GM13976 (cell line): ENCODE measurements at regions not wholly inside any gene's neighbourhood (a gene's known extent, or its start where the extent isn't known, plus 50 kb on each side); places are given as distances from the start of the nearest gene placed in this dataset.

Source experiments
- DNase-seq: peaks from one replicate; pipeline ENCODE4 v3.0.0; 2012; ENCODE audit warnings: low spot score
- CTCF ChIP-seq: IDR thresholded peaks from 2 replicates; pipeline ENCODE4 v1.5.1; 2012; ENCODE audit warnings: borderline replicate concordance, mild to moderate bottlenecking; ENCODE audit not compliant: insufficient read depth; ENCODE audit errors: extremely low read depth, missing control alignments, control extremely low read depth
- in situ Hi-C: fragments of 300-500 bp; cut with MboI; formaldehyde crosslinking; loops from one replicate; pipeline ENCODE4 v1.12.0; 2022; ENCODE audit warnings: low sequenced_read_pairs, mixed read lengths, inconsistent platforms; ENCODE audit not compliant: unreplicated experiment

DNA sequence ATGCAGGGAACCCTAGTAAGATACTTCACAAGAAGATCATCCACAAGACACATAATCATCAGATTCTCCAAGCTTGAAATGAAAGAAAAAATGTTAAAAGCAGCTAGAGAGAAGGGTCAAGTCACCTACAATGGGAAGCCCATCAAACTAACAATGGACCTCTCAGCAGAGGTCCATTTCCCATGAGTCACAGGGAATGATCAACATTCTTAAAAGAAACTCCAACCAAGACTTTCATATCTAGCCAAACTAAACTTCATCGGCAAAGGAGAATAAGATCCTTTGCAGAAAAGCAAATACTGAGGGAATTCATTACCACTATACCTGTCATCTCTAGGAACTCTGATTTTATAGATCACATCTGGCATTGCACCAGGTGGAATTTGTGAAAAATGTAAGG is 52.9 kb upstream of the SPATA31E1 start:
- no peak for DNase-seq
- in situ Hi-C loops, result no loop called here
- TF ChIP-seq CTCF, result no peak

DNA sequence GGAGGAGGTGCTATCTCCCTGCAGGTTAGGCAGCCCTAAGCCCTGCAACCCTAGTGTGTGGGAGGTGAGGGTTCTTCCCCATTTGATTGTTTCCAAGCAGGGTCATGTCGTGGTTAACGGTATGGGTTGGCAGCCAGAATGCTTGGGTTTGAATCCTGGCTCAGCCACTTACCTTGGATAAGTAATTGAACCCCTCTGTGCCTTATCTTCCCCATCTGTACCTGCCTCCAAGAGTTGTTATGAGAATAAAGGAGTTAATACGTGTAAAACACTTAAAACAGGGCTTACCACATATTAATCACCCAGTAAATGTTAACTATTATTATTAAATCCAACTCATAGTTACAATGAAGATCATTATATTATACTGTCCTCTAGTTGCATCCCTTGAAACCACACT is 52.2 kb upstream of the SPATA31E1 start:
- DNase-seq, result no peak
- in situ Hi-C loops, result no loop called here
- no peak for TF ChIP-seq CTCF

DNA sequence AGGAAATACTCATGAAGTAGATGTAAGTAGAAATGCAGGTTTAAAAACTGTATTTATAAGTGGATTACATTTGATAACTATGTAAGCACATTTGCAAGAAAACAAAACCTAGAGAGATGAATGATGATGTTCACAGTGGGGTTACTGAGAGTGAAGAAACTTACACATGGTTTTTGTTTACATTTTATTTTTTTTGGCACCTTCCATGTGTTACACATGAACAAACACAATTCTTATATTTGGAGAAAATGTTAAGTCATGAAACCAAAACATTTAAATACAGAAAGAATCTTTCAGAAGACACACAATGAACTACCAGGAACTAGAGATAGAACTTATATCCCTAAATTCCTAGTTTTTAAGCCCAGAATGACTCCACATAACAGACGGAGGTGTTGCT is 51.5 kb upstream of the SPATA31E1 start:
- no peak for TF ChIP-seq CTCF
- in situ Hi-C loops, result no loop called here
- DNase-seq, result no peak
